Activated CD4-positive, alpha-beta memory T cell treated with anti-CD3 and anti-CD28 coated beads, Interleukin-2, amount 10 ng/mL, durations not matched to agents 7 days and 5 days (primary cell): ENCODE measurements at regions not wholly inside any gene's neighbourhood (a gene's known extent, or its start where the extent isn't known, plus 50 kb on each side); places are given as distances from the start of the nearest gene placed in this dataset.
"Not testable (repeated sequence)": the region's sequence is repeated elsewhere in the genome, so short reads cannot be mapped to it uniquely, and the experiment has no call there.

Experiments used
- CTCF ChIA-PET: fragments of 350-600 bp; sonication (Branson Sonifier 250); formaldehyde crosslinking; loops from one replicate; lab custom pipeline; 2021; ENCODE audit warnings: antibody characterized with exemption, inconsistent platforms; lab: Charles Lee
- POLR2A ChIA-PET: fragments of 350-600 bp; sonication (Branson Sonifier 250); formaldehyde crosslinking; loops from one replicate; lab custom pipeline; 2021; ENCODE audit warnings: antibody characterized with exemption; lab: Charles Lee
- DNase-seq: peaks from one replicate; pipeline ENCODE4 v3.0.0-alpha.2; 2020
- H3K27ac Mint-ChIP-seq: one replicate; pipeline ENCODE4 v1.8.0; 2021; ENCODE audit warnings: mild to moderate bottlenecking, mixed read lengths
- H3K27me3 Mint-ChIP-seq: one replicate; pipeline ENCODE4 v1.8.0; 2021; ENCODE audit warnings: mixed read lengths
- H3K36me3 Mint-ChIP-seq: one replicate; pipeline ENCODE4 v1.8.0; 2021; ENCODE audit warnings: low read depth, mixed read lengths
- H3K4me1 Mint-ChIP-seq: one replicate; pipeline ENCODE4 v1.8.0; 2021; ENCODE audit warnings: mixed read lengths
- H3K4me3 Mint-ChIP-seq: one replicate; pipeline ENCODE4 v1.8.0; 2021; ENCODE audit warnings: mild to moderate bottlenecking, mixed read lengths
- H3K9me3 Mint-ChIP-seq: one replicate; pipeline ENCODE4 v1.8.0; 2021; ENCODE audit warnings: mixed read lengths

DNA sequence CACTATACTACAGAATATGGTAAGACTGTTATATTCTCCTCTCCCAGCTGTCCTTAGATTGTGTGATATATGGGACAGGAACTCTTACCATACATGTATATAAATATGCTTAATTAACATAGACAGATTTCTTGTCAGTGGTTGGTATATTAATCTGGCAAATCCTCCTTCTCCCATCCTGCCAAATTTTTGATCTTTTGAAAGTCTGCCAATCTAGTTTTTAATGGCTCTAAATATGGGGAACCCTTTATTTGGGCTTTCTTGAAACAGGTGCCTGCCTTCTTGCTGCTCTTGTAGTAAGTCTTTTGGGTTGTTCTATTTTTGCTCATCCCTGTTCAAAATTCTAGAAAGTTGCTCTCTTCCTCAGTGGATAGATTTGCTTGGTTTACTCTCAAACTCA, 63.5 kb downstream of the SPATA31D1 start:
- H3K4me1 Mint-ChIP-seq: no peaks in the 10 kb centered on the region
- no peak overlapping the region for H3K4me3 Mint-ChIP-seq
- H3K27me3 Mint-ChIP-seq: no peaks in the 10 kb centered on the region
- no peak overlapping the region for H3K27ac Mint-ChIP-seq
- no peaks in the 10 kb centered on the region for H3K36me3 Mint-ChIP-seq
- H3K9me3 Mint-ChIP-seq: peaks cover 16% of the 10 kb centered on the region
- POLR2A ChIA-PET: no interaction called here
- DNase-seq: no peak
- CTCF ChIA-PET: no interaction called here

DNA sequence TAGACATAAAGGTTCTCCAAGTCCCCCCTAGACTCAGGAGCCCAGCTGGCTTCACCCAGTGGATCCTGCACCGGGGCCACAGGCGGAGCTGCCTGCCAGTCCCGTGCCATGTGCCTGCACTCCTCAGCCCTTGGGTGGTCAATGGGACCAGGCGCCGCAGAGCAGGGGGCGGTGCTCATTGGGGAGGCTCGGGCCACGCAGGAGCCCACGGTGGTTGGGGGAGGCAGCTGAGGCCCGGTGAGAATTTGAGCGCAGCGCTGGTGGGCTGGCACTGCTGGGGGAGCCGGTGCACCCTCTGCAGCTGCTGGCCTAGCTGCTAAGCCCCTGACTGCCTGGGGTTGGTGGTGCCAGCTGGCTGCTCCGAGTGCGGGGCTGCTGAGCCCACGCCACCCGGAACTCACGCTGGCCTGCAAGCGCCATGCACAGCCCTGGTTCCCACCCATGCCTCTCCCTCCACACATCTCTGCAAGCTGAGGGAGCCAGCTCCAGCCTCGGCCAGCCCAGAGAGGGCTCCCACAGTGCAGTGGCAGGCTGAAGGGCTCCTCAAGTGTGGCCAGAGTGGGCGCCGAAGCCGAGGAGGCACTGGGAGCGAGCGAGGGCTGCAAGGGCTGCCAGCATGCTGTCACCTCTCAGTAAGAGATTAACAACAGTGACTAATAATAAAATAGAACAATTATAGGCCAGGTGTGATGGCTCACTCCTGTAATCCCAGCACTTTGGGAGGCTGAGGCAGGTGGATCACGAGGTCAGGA, 65.9 kb downstream of the SPATA31D1 start:
- ChIA-PET POLR2A (no interaction called here), CTCF (no interaction called here)
- Mint-ChIP-seq H3K4me1 (no peaks in the 10 kb centered on the region), H3K4me3 (no peak overlapping the region), H3K27ac (no peak overlapping the region), H3K9me3 (peaks cover 16% of the 10 kb centered on the region), H3K36me3 (no peaks in the 10 kb centered on the region), H3K27me3 (no peaks in the 10 kb centered on the region)
- no peak for DNase-seq

DNA sequence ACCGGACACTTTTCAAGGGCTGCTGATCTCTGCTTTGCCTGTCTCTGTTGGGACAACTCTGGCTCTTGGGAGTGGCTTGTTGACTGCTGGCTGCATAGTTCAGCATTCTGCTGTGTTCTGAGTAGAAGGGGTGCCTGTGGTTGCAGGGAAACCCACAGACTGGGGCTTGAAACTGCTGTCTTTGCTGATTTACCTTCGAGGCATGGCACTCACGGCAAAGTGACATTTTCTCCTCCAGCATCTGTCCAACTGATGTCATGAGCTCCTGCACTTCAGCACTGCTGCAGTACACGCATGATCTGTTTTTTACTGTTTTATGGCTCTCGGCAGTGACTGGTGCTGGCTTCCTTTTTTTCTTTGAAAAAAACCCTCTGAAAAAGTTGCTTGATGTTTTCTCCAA, 69.2 kb downstream of the SPATA31D1 start:
- H3K9me3 Mint-ChIP-seq: peaks cover 19% of the 10 kb centered on the region
- ChIA-PET CTCF (no interaction called here), POLR2A (no interaction called here)
- H3K36me3 Mint-ChIP-seq: no peaks in the 10 kb centered on the region
- DNase-seq: no peak
- H3K4me3 Mint-ChIP-seq: no peak overlapping the region
- no peaks in the 10 kb centered on the region for H3K4me1 Mint-ChIP-seq
- H3K27ac Mint-ChIP-seq: no peak overlapping the region
- H3K27me3 Mint-ChIP-seq: no peaks in the 10 kb centered on the region

DNA sequence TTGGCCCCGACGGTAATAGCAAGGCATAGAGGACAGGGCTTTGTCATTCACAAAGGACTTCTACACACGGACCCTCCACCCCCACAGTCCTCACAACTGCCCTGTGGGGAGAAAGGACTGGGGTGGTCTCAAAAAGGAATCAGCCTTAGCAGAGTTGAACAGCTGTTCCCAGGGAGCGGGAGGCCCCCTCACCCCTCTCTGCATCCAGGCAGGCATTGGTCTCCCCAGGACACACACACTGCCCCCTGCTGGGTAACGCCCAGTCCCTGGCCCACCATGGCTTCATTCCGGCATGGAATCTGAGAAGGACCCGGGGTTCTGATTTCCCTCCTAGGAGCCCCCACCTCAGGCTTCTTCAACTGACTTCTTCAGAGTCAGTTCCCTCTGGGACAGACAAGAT, 73.2 kb downstream of the SPATA31D1 start:
- DNase-seq, H3K36me3 Mint-ChIP-seq, H3K4me1 Mint-ChIP-seq, H3K4me3 Mint-ChIP-seq, H3K9me3 Mint-ChIP-seq, POLR2A ChIA-PET, H3K27ac Mint-ChIP-seq, CTCF ChIA-PET, H3K27me3 Mint-ChIP-seq: not testable (repeated sequence)

DNA sequence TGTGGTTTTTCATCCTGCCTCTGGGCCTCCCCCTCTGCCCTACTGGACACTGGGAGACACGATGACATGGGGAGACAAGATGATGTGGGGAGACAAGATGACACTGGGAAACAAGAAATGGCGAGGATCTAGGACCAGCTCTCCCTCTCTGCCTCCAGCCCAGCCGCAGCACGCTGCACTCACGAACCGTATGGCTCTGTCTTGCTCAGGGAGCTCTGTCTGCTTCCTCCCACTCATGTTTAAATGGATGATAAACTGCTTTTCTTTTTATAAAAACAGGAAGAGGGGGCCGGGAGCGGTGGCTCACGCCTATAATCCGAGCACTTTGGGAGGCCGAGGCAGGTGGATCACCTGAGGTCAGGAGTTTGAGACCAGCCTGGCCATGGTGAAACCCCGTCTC, 73.7 kb downstream of the SPATA31D1 start:
- Mint-ChIP-seq H3K27ac (no peak overlapping the region), H3K36me3 (no peaks in the 10 kb centered on the region), H3K4me1 (no peaks in the 10 kb centered on the region), H3K9me3 (peaks cover 6% of the 10 kb centered on the region), H3K27me3 (no peaks in the 10 kb centered on the region), H3K4me3 (no peak overlapping the region)
- ChIA-PET CTCF (no interaction called here), POLR2A (no interaction called here)
- DNase-seq: no peak

DNA sequence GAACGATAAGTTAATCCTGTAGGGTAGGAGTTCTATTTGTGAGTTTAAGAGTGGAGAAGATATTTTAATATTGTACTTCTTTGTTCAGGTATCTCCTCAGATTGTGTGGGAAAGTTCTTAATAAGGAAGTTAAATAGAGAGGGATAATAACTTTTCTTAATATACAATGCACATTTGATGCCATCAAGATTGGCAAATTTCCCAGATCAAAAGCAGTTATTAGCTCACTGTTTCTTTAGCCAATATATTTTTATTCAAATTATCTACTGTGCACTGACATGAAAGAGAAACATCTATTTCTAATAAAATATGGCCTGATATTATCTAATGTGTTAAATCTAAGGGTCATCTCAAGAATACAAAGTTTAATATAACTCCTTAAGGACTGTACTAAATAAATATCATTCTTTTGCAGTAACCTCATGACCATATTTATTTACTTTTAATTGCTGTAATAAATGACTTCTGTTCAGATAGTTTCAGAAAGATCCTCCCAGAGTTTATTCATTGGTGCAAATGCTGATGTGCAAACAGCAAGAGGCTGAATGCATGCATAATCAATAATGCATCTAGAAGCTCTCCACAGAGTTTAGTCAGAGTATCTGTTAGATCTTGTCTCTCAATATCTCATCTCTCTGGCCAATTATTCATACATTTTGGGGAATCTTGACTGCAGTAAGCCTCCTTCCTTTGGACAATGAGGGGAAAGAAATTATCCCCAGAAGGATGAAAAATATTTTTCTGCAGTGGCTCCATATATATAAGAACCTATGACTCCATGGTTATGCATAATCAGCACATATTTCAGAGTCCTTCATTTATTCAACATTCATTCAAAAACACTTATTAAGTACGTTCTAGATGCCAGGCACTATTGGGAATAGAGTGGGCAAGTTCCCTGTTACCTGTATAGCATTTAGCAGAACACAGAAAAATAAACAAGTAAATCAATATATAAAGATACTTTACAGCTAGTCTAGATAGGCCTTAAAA, 85.3 kb downstream of the SPATA31D1 start:
- Mint-ChIP-seq H3K4me1 (no peaks in the 10 kb centered on the region), H3K27me3 (no peaks in the 10 kb centered on the region), H3K4me3 (no peak overlapping the region), H3K9me3 (peaks cover 6% of the 10 kb centered on the region), H3K36me3 (no peaks in the 10 kb centered on the region), H3K27ac (no peak overlapping the region)
- no peak for DNase-seq
- ChIA-PET CTCF (no interaction called here), POLR2A (no interaction called here)

DNA sequence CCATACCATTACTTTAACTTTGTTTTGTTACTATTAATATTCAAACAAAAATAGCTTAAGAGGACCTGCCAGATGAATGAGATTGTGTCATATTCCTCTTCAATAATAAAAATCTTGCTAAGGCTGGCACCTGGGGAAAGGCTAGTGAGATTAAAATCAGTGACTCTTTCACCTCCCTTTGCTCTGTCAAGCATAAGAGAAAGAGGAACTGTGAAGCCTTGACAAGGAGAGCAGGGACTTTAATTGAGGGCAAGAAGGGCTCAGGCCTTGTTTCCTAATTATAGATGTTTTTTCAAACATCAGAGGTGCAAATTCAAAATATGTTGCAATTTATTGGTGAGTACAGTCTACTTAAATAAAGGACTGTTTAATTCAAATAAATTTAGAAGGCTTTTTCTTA, 91.7 kb downstream of the SPATA31D1 start:
- DNase-seq: no peak
- Mint-ChIP-seq H3K36me3 (no peaks in the 10 kb centered on the region), H3K4me1 (no peaks in the 10 kb centered on the region), H3K9me3 (peaks cover 3% of the 10 kb centered on the region), H3K4me3 (no peak overlapping the region), H3K27ac (no peak overlapping the region), H3K27me3 (no peaks in the 10 kb centered on the region)
- ChIA-PET CTCF (no interaction called here), POLR2A (no interaction called here)

DNA sequence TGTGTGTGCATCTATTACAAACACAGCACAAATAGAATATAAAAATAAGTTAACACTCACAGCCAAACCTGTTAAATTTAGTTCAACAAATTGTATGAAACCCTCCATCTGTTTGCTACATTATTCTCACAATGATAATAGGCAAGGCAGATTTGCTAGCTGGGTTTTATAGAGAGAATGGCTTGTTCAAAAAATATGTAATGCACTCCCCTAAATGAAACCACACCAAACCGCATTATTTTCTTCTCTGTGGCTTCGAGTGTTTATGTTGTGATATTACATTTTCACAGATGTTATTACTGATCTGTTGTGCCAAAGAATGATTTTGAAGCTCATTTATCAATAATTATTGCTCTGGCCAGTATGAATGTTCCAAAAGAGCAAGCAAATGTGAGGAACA, 92.9 kb downstream of the SPATA31D1 start:
- Mint-ChIP-seq H3K36me3 (no peaks in the 10 kb centered on the region), H3K4me3 (no peak overlapping the region), H3K27me3 (no peaks in the 10 kb centered on the region), H3K4me1 (no peaks in the 10 kb centered on the region), H3K27ac (no peak overlapping the region), H3K9me3 (peaks cover 3% of the 10 kb centered on the region)
- POLR2A ChIA-PET: no interaction called here
- CTCF ChIA-PET: no interaction called here
- no peak for DNase-seq

DNA sequence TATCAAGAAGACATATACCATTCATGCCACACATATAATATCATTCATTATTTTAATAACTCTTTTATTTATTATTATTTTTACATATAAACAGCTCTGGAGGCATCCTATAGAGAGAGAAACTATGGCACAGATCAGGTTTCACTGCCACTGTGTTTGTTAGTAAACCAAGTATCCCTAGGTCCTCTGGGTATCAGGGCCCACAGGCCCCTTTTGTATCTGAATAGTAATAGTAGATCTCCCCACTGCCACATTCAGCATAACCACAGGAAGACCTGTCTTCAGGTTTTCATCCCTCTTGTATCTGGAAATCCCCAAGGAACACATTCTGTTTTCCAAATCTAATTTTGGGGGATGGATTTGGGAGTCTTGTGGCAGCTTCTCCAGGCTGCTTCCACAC, 94.0 kb downstream of the SPATA31D1 start:
- Mint-ChIP-seq H3K27ac (no peak overlapping the region), H3K36me3 (no peaks in the 10 kb centered on the region), H3K27me3 (no peaks in the 10 kb centered on the region), H3K4me3 (no peak overlapping the region), H3K4me1 (no peaks in the 10 kb centered on the region), H3K9me3 (peaks cover 6% of the 10 kb centered on the region)
- no peak for DNase-seq
- CTCF ChIA-PET: no interaction called here
- POLR2A ChIA-PET: no interaction called here

DNA sequence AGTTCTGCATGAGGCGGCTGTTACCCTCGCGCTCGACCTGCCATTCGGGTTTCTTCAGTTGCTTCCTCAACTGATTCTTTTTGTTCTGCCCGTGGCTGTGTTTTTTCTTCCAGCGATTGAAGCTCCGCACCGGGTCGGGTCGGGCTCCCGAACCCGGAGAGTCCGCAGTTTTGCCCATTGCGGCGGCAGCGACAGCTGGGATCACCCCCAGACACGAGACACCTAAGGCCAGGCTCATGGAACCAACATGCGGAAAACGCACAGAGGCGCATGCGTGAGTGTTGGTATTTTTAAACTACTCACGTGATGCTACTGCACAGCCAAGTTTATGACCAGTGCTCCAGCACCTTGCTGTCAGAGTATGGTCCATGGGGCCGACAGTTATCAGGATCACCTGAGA, 100.0 kb downstream of the SPATA31D1 start:
- no peak overlapping the region for H3K27ac Mint-ChIP-seq
- no peak overlapping the region for H3K4me3 Mint-ChIP-seq
- ChIA-PET CTCF (no interaction called here), POLR2A (no interaction called here)
- H3K27me3 Mint-ChIP-seq: no peaks in the 10 kb centered on the region
- H3K36me3 Mint-ChIP-seq: no peaks in the 10 kb centered on the region
- no peak for DNase-seq
- no peaks in the 10 kb centered on the region for H3K4me1 Mint-ChIP-seq
- H3K9me3 Mint-ChIP-seq: peaks cover 24% of the 10 kb centered on the region

DNA sequence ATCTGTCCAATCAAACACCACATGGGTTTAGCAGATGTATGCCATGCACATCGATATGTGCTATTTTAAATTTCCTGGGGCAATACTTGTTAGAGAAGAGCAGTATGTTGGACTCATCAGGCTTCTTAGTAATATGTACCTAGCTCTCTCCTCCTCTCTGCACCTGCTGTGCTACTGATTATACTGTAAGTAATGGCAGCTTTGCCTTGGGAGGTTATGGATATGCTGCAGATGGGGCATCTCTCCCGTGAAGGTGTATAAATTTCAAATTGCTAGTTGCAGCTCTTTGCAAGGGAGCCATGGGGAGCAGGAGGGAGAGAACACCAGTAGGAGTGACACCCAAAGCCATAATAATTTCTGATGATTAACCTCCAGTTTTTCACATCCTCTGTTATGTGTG, 101.5 kb downstream of the SPATA31D1 start:
- Mint-ChIP-seq H3K9me3 (peaks cover 24% of the 10 kb centered on the region), H3K4me3 (no peak overlapping the region), H3K4me1 (no peaks in the 10 kb centered on the region), H3K36me3 (no peaks in the 10 kb centered on the region), H3K27me3 (no peaks in the 10 kb centered on the region), H3K27ac (no peak overlapping the region)
- POLR2A ChIA-PET: no interaction called here
- CTCF ChIA-PET: no interaction called here
- DNase-seq: no peak

DNA sequence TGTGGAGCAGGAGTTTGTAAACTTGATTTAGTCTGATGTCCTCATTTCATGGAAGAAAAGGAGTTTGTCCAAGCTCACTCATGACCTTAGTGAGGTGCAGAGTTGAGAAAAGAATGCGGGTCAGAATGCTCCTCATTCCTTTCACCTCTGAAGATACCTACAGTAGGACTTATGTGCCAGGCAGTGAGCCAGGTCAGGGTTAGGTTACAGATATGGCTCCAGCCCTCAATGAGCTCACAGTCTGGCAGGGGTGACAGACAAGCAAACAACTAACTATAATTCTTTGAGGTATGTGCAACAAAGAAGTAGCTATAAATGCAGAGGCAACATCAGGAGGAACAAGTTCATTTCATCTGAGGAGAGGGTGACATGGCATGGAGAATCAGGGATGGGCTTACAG, 102.5 kb downstream of the SPATA31D1 start:
- no peak overlapping the region for H3K4me3 Mint-ChIP-seq
- POLR2A ChIA-PET: no interaction called here
- no peaks in the 10 kb centered on the region for H3K27me3 Mint-ChIP-seq
- H3K36me3 Mint-ChIP-seq: no peaks in the 10 kb centered on the region
- no peak overlapping the region for H3K27ac Mint-ChIP-seq
- no peaks in the 10 kb centered on the region for H3K4me1 Mint-ChIP-seq
- CTCF ChIA-PET: no interaction called here
- H3K9me3 Mint-ChIP-seq: peaks cover 24% of the 10 kb centered on the region
- DNase-seq: no peak

DNA sequence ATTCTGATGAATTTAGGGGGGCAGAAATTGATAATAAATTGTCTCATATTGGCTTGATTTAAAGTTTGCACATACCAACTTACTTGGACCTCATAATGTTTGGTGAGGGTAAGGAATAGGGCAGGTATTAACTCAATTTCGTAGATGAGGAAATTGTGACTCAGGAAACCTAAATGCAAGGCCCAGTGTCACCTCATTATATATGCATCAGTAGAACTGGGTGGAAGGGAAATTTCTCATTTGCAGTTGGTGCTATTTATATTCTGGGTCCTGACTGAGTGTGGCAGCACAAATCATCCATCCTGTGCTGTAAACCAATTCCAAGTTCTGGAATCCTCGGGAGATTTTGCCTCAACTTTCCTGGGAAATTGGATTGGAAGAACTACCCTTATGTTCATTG, 103.0 kb downstream of the SPATA31D1 start:
- Mint-ChIP-seq H3K4me3 (no peak overlapping the region), H3K27me3 (no peaks in the 10 kb centered on the region), H3K9me3 (peaks cover 24% of the 10 kb centered on the region), H3K36me3 (no peaks in the 10 kb centered on the region), H3K4me1 (no peaks in the 10 kb centered on the region), H3K27ac (no peak overlapping the region)
- no peak for DNase-seq
- POLR2A ChIA-PET: no interaction called here
- CTCF ChIA-PET: no interaction called here
